ENCODE measurements at regions not wholly inside any gene's neighbourhood (a gene's known extent, or its start where the extent isn't known, plus 50 kb on each side); places are given as distances from the start of the nearest gene placed in this dataset.

DNA sequence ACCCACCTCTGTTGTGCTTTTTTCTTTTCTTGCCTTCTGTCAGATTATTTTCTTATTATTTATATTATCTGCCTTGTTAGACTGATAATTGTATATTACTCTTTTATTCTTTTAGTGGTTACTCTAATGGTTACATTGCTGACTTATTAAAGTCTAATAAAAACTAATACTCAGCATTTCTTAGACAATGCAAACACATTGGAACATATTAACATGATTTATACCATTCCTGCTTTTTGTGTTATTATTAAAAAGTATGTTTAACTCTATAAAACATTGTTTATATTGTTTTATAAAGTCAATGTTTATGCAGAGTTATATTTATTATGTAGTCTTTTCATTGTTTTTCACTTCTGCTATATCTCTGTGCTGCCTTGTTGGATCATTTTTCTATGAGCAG, 68.0 kb upstream of the CACNA2D1 start:
- H2AFZ ChIP-seq (ENCODE audit: control insufficient read depth, low read depth, low read length) = no peak overlapping the region
- CTCF ChIA-PET = interaction anchor here (0.7 to 1.2 kb wide), 2 partner anchors 18 to 30 kb away, joined by 3 to 5 read pairs; no protein-coding TSS in a partner anchor
- DNase-seq (ENCODE audit: low read depth, low spot score) = no peak
- H3K79me2 ChIP-seq (ENCODE audit: control insufficient read depth, insufficient read depth, low read length) = no peaks in the 10 kb centered on the region
- in situ Hi-C loops (cut with MboI) = no loop called here
- no peak overlapping the region for H3K27ac ChIP-seq (ENCODE audit: control insufficient read depth, insufficient read depth)
- SMC1A ChIA-PET (ENCODE audit: uncharacterized antibody, unreplicated experiment) = interaction anchor here (1.0 to 2.3 kb wide), 2 partner anchors 14 to 61 kb away, joined by 4 to 5 read pairs; no protein-coding TSS in a partner anchor
- ATAC-seq = no peak
- H3K36me3 ChIP-seq (ENCODE audit: control insufficient read depth in 2 of 2, insufficient read depth in 2 of 2, low read length in 1 of 2) = no peaks in the 10 kb centered on the region
- no peaks in the 10 kb centered on the region for H4K20me1 ChIP-seq (ENCODE audit: control insufficient read depth, insufficient read depth)
- no peak for TF ChIP-seq SIN3A (IDR thresholded peaks at IDR 0.05; ENCODE audit: low read depth, low read length)
- no peak for TF ChIP-seq CHD4 (IDR thresholded peaks at IDR 0.05)
- no peak for TF ChIP-seq PML (IDR thresholded peaks at IDR 0.05; ENCODE audit: low read length)
- no peak for TF ChIP-seq ZNF217 (IDR thresholded peaks at IDR 0.05)
- no peak for TF ChIP-seq ATF7 (IDR thresholded peaks at IDR 0.05; ENCODE audit: low read depth)
- TF ChIP-seq IRF4 (IDR thresholded peaks at IDR 0.05; ENCODE audit: low read depth, low read length) = no peak
- TF ChIP-seq CHD2 (IDR thresholded peaks at IDR 0.05; ENCODE audit: borderline replicate concordance, low read depth, low read length) = no peak
- no peak for TF ChIP-seq TCF7 (IDR thresholded peaks at IDR 0.05; ENCODE audit: borderline replicate concordance)
- no peak for TF ChIP-seq NR2F1 (conservative IDR thresholded peaks at IDR 0.05)
- no peak for TF ChIP-seq BMI1 (IDR thresholded peaks at IDR 0.05; ENCODE audit: borderline replicate concordance)
- no peak for TF ChIP-seq ZNF274 (IDR thresholded peaks at IDR 0.05; ENCODE audit: insufficient read depth, insufficient read length)
- TF ChIP-seq SREBF1 (IDR thresholded peaks at IDR 0.05; ENCODE audit: low read length) = no peak
- no peak for TF ChIP-seq TAF1 (IDR thresholded peaks at IDR 0.05; ENCODE audit: borderline replicate concordance, low read depth, low read length)
- TF ChIP-seq CBX3 (IDR thresholded peaks at IDR 0.05; ENCODE audit: borderline replicate concordance, low read depth) = no peak
- TF ChIP-seq NBN (IDR thresholded peaks at IDR 0.05) = no peak
- no peak for TF ChIP-seq IRF3 (IDR thresholded peaks at IDR 0.05)
- H3K4me2 ChIP-seq (ENCODE audit: control insufficient read depth, insufficient read depth) = no peak overlapping the region
- no peak overlapping the region for H3K4me3 ChIP-seq
- no peak overlapping the region for H3K9ac ChIP-seq (ENCODE audit: control insufficient read depth, insufficient read depth, low read length)
- POLR2A ChIA-PET = interaction anchor here (0.8 kb wide), 1 partner anchor 17 kb away, joined by 3 read pairs; no protein-coding TSS in a partner anchor
- FAIRE-seq = no peak
- H3K27me3 ChIP-seq (replicated peaks in 1 of 2; ENCODE audit: control insufficient read depth in 2 of 2, insufficient read depth in 2 of 2, low read length in 1 of 2) = no peaks in the 10 kb centered on the region; a peak in 1 of 4 replicates
- BruUV-seq (replicated peaks) = no TSS peak
- H3K9me3 ChIP-seq (replicated peaks; ENCODE audit: control insufficient read depth, insufficient read depth, low read length) = no peaks in the 10 kb centered on the region
- RAD21 ChIA-PET (ENCODE audit: unreplicated experiment) = interaction anchor here (1.2 kb wide), 1 partner anchor 60 kb away, joined by 3 read pairs; no protein-coding TSS in a partner anchor
- intact Hi-C loops (cut with micrococcal nuclease; ENCODE audit: unreplicated experiment) = no loop called here
- no peaks in the 10 kb centered on the region for H3K4me1 ChIP-seq (ENCODE audit: control insufficient read depth, insufficient read depth, low read length)
